Brain microvascular endothelial cell (primary cell): ENCODE measurements at regions not wholly inside any gene's neighbourhood (a gene's known extent, or its start where the extent isn't known, plus 50 kb on each side); places are given as distances from the start of the nearest gene placed in this dataset.

Experiments used
- DNase-seq: peaks from one replicate; pipeline ENCODE4 v3.0.0-alpha.2; 2020
- H3K27ac ChIP-seq: fragments of 250-450 bp; sonication (Bioruptor Pico); 2 replicates; pipeline ENCODE4 v1.5.1; 2020; ENCODE audit warnings: mild to moderate bottlenecking, moderate library complexity
- H3K27me3 ChIP-seq: fragments of 250-450 bp; sonication (Bioruptor Pico); replicated peaks from 2 replicates; pipeline ENCODE4 v1.5.1; 2020; ENCODE audit warnings: mild to moderate bottlenecking
- H3K36me3 ChIP-seq: fragments of 250-450 bp; sonication (Bioruptor Pico); replicated peaks from 2 replicates; pipeline ENCODE4 v1.5.1; 2020; ENCODE audit warnings: mild to moderate bottlenecking
- H3K4me3 ChIP-seq: 2 replicates; pipeline ENCODE4 v1.5.1; 2011; ENCODE audit warnings: low read depth, mild to moderate bottlenecking, control low read depth, low read length, moderate library complexity
- CTCF ChIP-seq: IDR thresholded peaks from 2 replicates; pipeline ENCODE4 v1.5.1; 2011; ENCODE audit warnings: low read depth, mild to moderate bottlenecking, moderate library complexity, low read length, control low read depth, inconsistent platforms; ENCODE audit errors: missing control alignments
- in situ Hi-C: cut with HindIII; loops from 2 replicates; pipeline ENCODE4 v1.10.0; 2017; ENCODE audit warnings: low sequenced_read_pairs, low pct_ligation_motif_present

GRCh38 chr3:126268866-126269265 is 88.3 kb downstream of the KLF15 start:
- in situ Hi-C loops = no loop called here
- no peak for DNase-seq
- no peak overlapping the region for H3K4me3 ChIP-seq
- no peaks in the 10 kb centered on the region for H3K27me3 ChIP-seq
- no peak overlapping the region for H3K27ac ChIP-seq
- no peaks in the 10 kb centered on the region for H3K36me3 ChIP-seq
- TF ChIP-seq CTCF = no peak

- no peaks in the 10 kb centered on the region for H3K36me3 ChIP-seq
- no peak for TF ChIP-seq CTCF
- in situ Hi-C loops = no loop called here
- H3K27me3 ChIP-seq = no peaks in the 10 kb centered on the region
- peak overlapping the region; percentile 46 for H3K4me3 ChIP-seq
- no peak for DNase-seq
- H3K27ac ChIP-seq = peak overlapping the region; percentile 56
Observed at GRCh38 chr3:126267976-126268615, 87.7 kb upstream of the ALDH1L1 start.

GRCh38 chr3:126267169-126267975 is 87.0 kb upstream of the ALDH1L1 start:
- TF ChIP-seq CTCF = peak; percentile 45
- Histone ChIP-seq H3K27ac (peak overlapping the region; percentile 56), H3K36me3 (no peaks in the 10 kb centered on the region), H3K4me3 (peak overlapping the region; percentile 46), H3K27me3 (no peaks in the 10 kb centered on the region)
- in situ Hi-C loops = no loop called here
- DNase-seq = peak; percentile 89

- in situ Hi-C loops = no loop called here
- TF ChIP-seq CTCF = no peak
- no peaks in the 10 kb centered on the region for H3K36me3 ChIP-seq
- peak overlapping the region; percentile 24 for H3K27ac ChIP-seq
- H3K4me3 ChIP-seq = peak overlapping the region; percentile 46
- no peaks in the 10 kb centered on the region for H3K27me3 ChIP-seq
- DNase-seq = no peak
Observed at GRCh38 chr3:126266850-126267168, 86.4 kb upstream of the ALDH1L1 start.

GRCh38 chr3:126266291-126266840 is 86.0 kb upstream of the ALDH1L1 start:
- Histone ChIP-seq H3K27me3 (no peaks in the 10 kb centered on the region), H3K36me3 (no peaks in the 10 kb centered on the region), H3K4me3 (no peak overlapping the region), H3K27ac (no peak overlapping the region)
- in situ Hi-C loops = no loop called here
- TF ChIP-seq CTCF = no peak
- no peak for DNase-seq

- in situ Hi-C loops = no loop called here
- no peak overlapping the region for H3K27ac ChIP-seq
- H3K36me3 ChIP-seq = no peaks in the 10 kb centered on the region
- TF ChIP-seq CTCF = no peak
- no peak overlapping the region for H3K4me3 ChIP-seq
- DNase-seq = no peak
- no peaks in the 10 kb centered on the region for H3K27me3 ChIP-seq
Observed at GRCh38 chr3:126264952-126265351, 84.6 kb upstream of the ALDH1L1 start.
